ENCODE measurements at regions not wholly inside any gene's neighbourhood (a gene's known extent, or its start where the extent isn't known, plus 50 kb on each side); places are given as distances from the start of the nearest gene placed in this dataset.

- no peak for TF ChIP-seq TAF1 (IDR thresholded peaks at IDR 0.05; ENCODE audit: low read depth)
- no peak for TF ChIP-seq RAD21 (IDR thresholded peaks at IDR 0.05; ENCODE audit: low read depth)
- no peak for TF ChIP-seq FOXM1 (IDR thresholded peaks at IDR 0.05; ENCODE audit: borderline replicate concordance, low read depth)
- TF ChIP-seq CREB1 (IDR thresholded peaks at IDR 0.05; ENCODE audit: low read depth): no peak
- TF ChIP-seq, protein P1, sequence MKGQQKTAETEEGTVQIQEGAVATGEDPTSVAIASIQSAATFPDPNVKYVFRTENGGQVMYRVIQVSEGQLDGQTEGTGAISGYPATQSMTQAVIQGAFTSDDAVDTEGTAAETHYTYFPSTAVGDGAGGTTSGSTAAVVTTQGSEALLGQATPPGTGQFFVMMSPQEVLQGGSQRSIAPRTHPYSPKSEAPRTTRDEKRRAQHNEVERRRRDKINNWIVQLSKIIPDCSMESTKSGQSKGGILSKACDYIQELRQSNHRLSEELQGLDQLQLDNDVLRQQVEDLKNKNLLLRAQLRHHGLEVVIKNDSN (IDR thresholded peaks at IDR 0.05): no peak
- no peak for TF ChIP-seq NFIC (IDR thresholded peaks at IDR 0.05)
- TF ChIP-seq, protein P2, sequence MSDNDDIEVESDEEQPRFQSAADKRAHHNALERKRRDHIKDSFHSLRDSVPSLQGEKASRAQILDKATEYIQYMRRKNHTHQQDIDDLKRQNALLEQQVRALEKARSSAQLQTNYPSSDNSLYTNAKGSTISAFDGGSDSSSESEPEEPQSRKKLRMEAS (IDR thresholded peaks at IDR 0.05): no peak
Measured at GRCh38 chr1:5225707-5226704, 571.6 kb downstream of the AJAP1 start.

GRCh38 chr1:5223206-5223605, 568.8 kb downstream of the AJAP1 start:
- no peak for TF ChIP-seq TAF1 (IDR thresholded peaks at IDR 0.05; ENCODE audit: low read depth)
- no peak for TF ChIP-seq TCF12 (IDR thresholded peaks at IDR 0.05; ENCODE audit: low read depth)
- no peak for TF ChIP-seq NFIC (IDR thresholded peaks at IDR 0.05)
- no peak for TF ChIP-seq YY1 (IDR thresholded peaks at IDR 0.05; ENCODE audit: low read depth)
- TF ChIP-seq ZBTB7A (IDR thresholded peaks at IDR 0.05; ENCODE audit: low read depth): no peak
- TF ChIP-seq RAD21 (IDR thresholded peaks at IDR 0.05; ENCODE audit: low read depth): no peak
- TF ChIP-seq, protein P1 (IDR thresholded peaks at IDR 0.05): no peak
- TF ChIP-seq CREB1 (IDR thresholded peaks at IDR 0.05; ENCODE audit: low read depth): no peak
- no peak for TF ChIP-seq FOXM1 (IDR thresholded peaks at IDR 0.05; ENCODE audit: borderline replicate concordance, low read depth)
- no peak for TF ChIP-seq EP300 (IDR thresholded peaks at IDR 0.05; ENCODE audit: borderline replicate concordance)
- no peak for TF ChIP-seq TEAD4 (IDR thresholded peaks at IDR 0.05)
- TF ChIP-seq CEBPB (IDR thresholded peaks at IDR 0.05): no peak
- TF ChIP-seq, protein P2 (IDR thresholded peaks at IDR 0.05): no peak
- TF ChIP-seq, protein P3, sequence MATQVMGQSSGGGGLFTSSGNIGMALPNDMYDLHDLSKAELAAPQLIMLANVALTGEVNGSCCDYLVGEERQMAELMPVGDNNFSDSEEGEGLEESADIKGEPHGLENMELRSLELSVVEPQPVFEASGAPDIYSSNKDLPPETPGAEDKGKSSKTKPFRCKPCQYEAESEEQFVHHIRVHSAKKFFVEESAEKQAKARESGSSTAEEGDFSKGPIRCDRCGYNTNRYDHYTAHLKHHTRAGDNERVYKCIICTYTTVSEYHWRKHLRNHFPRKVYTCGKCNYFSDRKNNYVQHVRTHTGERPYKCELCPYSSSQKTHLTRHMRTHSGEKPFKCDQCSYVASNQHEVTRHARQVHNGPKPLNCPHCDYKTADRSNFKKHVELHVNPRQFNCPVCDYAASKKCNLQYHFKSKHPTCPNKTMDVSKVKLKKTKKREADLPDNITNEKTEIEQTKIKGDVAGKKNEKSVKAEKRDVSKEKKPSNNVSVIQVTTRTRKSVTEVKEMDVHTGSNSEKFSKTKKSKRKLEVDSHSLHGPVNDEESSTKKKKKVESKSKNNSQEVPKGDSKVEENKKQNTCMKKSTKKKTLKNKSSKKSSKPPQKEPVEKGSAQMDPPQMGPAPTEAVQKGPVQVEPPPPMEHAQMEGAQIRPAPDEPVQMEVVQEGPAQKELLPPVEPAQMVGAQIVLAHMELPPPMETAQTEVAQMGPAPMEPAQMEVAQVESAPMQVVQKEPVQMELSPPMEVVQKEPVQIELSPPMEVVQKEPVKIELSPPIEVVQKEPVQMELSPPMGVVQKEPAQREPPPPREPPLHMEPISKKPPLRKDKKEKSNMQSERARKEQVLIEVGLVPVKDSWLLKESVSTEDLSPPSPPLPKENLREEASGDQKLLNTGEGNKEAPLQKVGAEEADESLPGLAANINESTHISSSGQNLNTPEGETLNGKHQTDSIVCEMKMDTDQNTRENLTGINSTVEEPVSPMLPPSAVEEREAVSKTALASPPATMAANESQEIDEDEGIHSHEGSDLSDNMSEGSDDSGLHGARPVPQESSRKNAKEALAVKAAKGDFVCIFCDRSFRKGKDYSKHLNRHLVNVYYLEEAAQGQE (IDR thresholded peaks at IDR 0.05; ENCODE audit: low read depth): no peak
- no peak for TF ChIP-seq EGR1 (IDR thresholded peaks at IDR 0.05)

- TF ChIP-seq EGR1 (IDR thresholded peaks at IDR 0.05): no peak
- TF ChIP-seq, protein P3 (IDR thresholded peaks at IDR 0.05; ENCODE audit: low read depth): no peak
- TF ChIP-seq, protein P2 (IDR thresholded peaks at IDR 0.05): no peak
- no peak for TF ChIP-seq NFIC (IDR thresholded peaks at IDR 0.05)
- no peak for TF ChIP-seq TEAD4 (IDR thresholded peaks at IDR 0.05)
- TF ChIP-seq, protein P1 (IDR thresholded peaks at IDR 0.05): no peak
- TF ChIP-seq CEBPB (IDR thresholded peaks at IDR 0.05): no peak
- no peak for TF ChIP-seq FOXM1 (IDR thresholded peaks at IDR 0.05; ENCODE audit: borderline replicate concordance, low read depth)
- no peak for TF ChIP-seq TAF1 (IDR thresholded peaks at IDR 0.05; ENCODE audit: low read depth)
- TF ChIP-seq YY1 (IDR thresholded peaks at IDR 0.05; ENCODE audit: low read depth): no peak
- no peak for TF ChIP-seq RAD21 (IDR thresholded peaks at IDR 0.05; ENCODE audit: low read depth)
- TF ChIP-seq CREB1 (IDR thresholded peaks at IDR 0.05; ENCODE audit: low read depth): no peak
- TF ChIP-seq ZBTB7A (IDR thresholded peaks at IDR 0.05; ENCODE audit: low read depth): no peak
- no peak for TF ChIP-seq TCF12 (IDR thresholded peaks at IDR 0.05; ENCODE audit: low read depth)
- TF ChIP-seq EP300 (IDR thresholded peaks at IDR 0.05; ENCODE audit: borderline replicate concordance): no peak
Measured at GRCh38 chr1:5222626-5223025, 568.2 kb downstream of the AJAP1 start.

DNA sequence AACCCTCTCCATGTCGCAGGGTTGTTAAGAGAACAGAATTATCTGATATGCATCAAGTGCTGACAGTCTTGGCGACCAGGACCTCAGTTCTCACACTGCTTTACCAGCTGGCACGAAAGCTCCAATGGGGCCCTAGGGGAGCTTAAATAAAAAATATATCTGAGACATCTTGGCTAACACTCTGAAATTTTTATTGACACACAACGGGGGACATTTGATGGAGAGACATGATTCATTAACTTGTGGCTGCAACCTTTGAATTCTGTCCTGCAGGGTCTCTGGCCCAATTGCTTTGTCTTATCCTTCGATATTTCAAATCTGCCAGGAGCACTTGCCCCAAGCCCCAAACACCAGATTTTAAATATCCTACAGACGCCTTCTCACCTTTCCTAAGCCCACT, 567.0 kb downstream of the AJAP1 start:
- TF ChIP-seq CREB1 (IDR thresholded peaks at IDR 0.05; ENCODE audit: low read depth): no peak
- no peak for TF ChIP-seq EGR1 (IDR thresholded peaks at IDR 0.05)
- no peak for TF ChIP-seq ZBTB7A (IDR thresholded peaks at IDR 0.05; ENCODE audit: low read depth)
- TF ChIP-seq RAD21 (IDR thresholded peaks at IDR 0.05; ENCODE audit: low read depth): no peak
- TF ChIP-seq, protein P1 (IDR thresholded peaks at IDR 0.05): no peak
- no peak for TF ChIP-seq EP300 (IDR thresholded peaks at IDR 0.05; ENCODE audit: borderline replicate concordance)
- no peak for TF ChIP-seq TAF1 (IDR thresholded peaks at IDR 0.05; ENCODE audit: low read depth)
- TF ChIP-seq TCF12 (IDR thresholded peaks at IDR 0.05; ENCODE audit: low read depth): no peak

Data from Ishikawa (cell line).